Endothelial cell of umbilical vein (primary cell): ENCODE measurements at regions not wholly inside any gene's neighbourhood (a gene's known extent, or its start where the extent isn't known, plus 50 kb on each side); places are given as distances from the start of the nearest gene placed in this dataset.

Source experiments
- BruUV-seq: library from RNA; stranded (reverse); fragments of 400-500 nt; replicated peaks from 2 replicates; lab custom pipeline; 2021; lab: Mats Ljungman, UMichigan
- CTCF ChIA-PET: fragments of 300-600, 350-600 bp; sonication (Branson Sonifier 250); formaldehyde crosslinking; loops from one replicate; lab custom pipeline; 2021; ENCODE audit warnings: antibody characterized with exemption, inconsistent platforms; lab: Charles Lee
- POLR2A ChIA-PET: fragments of 300-600, 350-600 bp; sonication (Branson Sonifier 250); formaldehyde crosslinking; loops from one replicate; lab custom pipeline; 2021; ENCODE audit warnings: antibody characterized with exemption, inconsistent platforms; lab: Charles Lee
- DNase-seq: peaks from one replicate; pipeline ENCODE4 v3.0.0-alpha.2; 2011; ENCODE audit warnings: low read depth, low spot score
- FAIRE-seq: peaks from 2 replicates; lab custom pipeline; 2011; peaks lifted over from hg19 to GRCh38; lab: Jason Lieb, UNC
- H2AFZ ChIP-seq: 2 replicates; pipeline ENCODE4 v1.6.0; 2012; ENCODE audit warnings: low read depth, low read length, control low read depth, inconsistent platforms
- H3K27ac ChIP-seq: 2 replicates; pipeline ENCODE4 v1.5.1; 2011; ENCODE audit warnings: low read depth, mild to moderate bottlenecking, control low read depth, low read length, moderate library complexity; ENCODE audit not compliant: insufficient read depth
- H3K27me3 ChIP-seq, 2 experiments: 2 replicates each; pipeline versions ENCODE4 v1.6.0 to v1.6.1; 2011; ENCODE audit warnings: low read length in 2 of 2, mixed read lengths in 1 of 2; ENCODE audit not compliant: control insufficient read depth in 2 of 2, insufficient read depth in 2 of 2
- H3K36me3 ChIP-seq, 2 experiments: 2 replicates in 1 of 2; 3 replicates in 1 of 2; pipeline ENCODE4 v1.5.1; 2011; ENCODE audit warnings: low read length in 2 of 2, mild to moderate bottlenecking in 1 of 2, moderate library complexity in 1 of 2; ENCODE audit not compliant: control insufficient read depth in 2 of 2, insufficient read depth in 2 of 2; ENCODE audit errors: extremely low read depth in 1 of 2
- H3K4me1 ChIP-seq: 3 replicates; pipeline ENCODE4 v1.5.1; 2011; ENCODE audit warnings: mild to moderate bottlenecking, low read length; ENCODE audit not compliant: control insufficient read depth, insufficient read depth; ENCODE audit errors: extremely low read depth
- H3K4me2 ChIP-seq: 2 replicates; pipeline ENCODE4 v1.6.1; 2011; ENCODE audit warnings: low read length, control low read depth, mixed read lengths; ENCODE audit not compliant: insufficient read depth
- H3K4me3 ChIP-seq, 3 experiments: fragments of 200-600 bp in 1 of 3; sonication (generic), shearing (Covaris generic) in 1 of 3; replicated peaks in 1 of 3; 2 replicates each; pipeline ENCODE4 v1.5.1; 2011 to 2016; ENCODE audit warnings: control low read depth in 3 of 3, low read length in 3 of 3, mild to moderate bottlenecking in 2 of 3, inconsistent platforms in 1 of 3, low read depth in 1 of 3, moderate library complexity in 1 of 3; ENCODE audit not compliant: insufficient read depth in 1 of 3
- H3K79me2 ChIP-seq: 2 replicates; pipeline ENCODE4 v1.6.0; 2012; ENCODE audit warnings: low read length, inconsistent platforms; ENCODE audit not compliant: control insufficient read depth, insufficient read depth
- H3K9ac ChIP-seq: replicated peaks from 2 replicates; pipeline ENCODE3; 2011; ENCODE audit warnings: low read length, control low read depth; ENCODE audit not compliant: insufficient read depth; ENCODE audit errors: extremely low read depth
- H3K9me1 ChIP-seq: replicated peaks from 3 replicates; pipeline ENCODE4 v1.6.0; 2011; ENCODE audit warnings: mild to moderate bottlenecking, low read length; ENCODE audit not compliant: control insufficient read depth, insufficient read depth; ENCODE audit errors: extremely low read depth
- H3K9me3 ChIP-seq: replicated peaks from 2 replicates; pipeline ENCODE4 v1.5.1; 2012; ENCODE audit warnings: low read length, inconsistent platforms; ENCODE audit not compliant: control insufficient read depth, insufficient read depth
- H4K20me1 ChIP-seq: replicated peaks from 2 replicates; pipeline ENCODE3; 2011; ENCODE audit warnings: mild to moderate bottlenecking, low read length; ENCODE audit not compliant: control insufficient read depth, insufficient read depth; ENCODE audit errors: extremely low read depth
- EZH2 ChIP-seq: IDR thresholded peaks from 2 replicates; pipeline ENCODE4 v1.6.1; 2012; ENCODE audit warnings: borderline replicate concordance, low read depth, mild to moderate bottlenecking, moderate library complexity, low read length, inconsistent platforms; ENCODE audit not compliant: severe bottlenecking
- FOS ChIP-seq: IDR thresholded peaks from 2 replicates; pipeline ENCODE4 v1.6.1; 2011; ENCODE audit warnings: mild to moderate bottlenecking, low read length, moderate library complexity, borderline replicate concordance; ENCODE audit not compliant: insufficient read depth
- GATA2 ChIP-seq: IDR thresholded peaks from 2 replicates; pipeline ENCODE4 v1.7.0; 2011; ENCODE audit warnings: low read depth, mild to moderate bottlenecking, moderate library complexity, mixed read lengths, low read length; ENCODE audit not compliant: insufficient read length, insufficient read depth
- JUN ChIP-seq: IDR thresholded peaks from 2 replicates; pipeline ENCODE4 v1.6.1; 2011; ENCODE audit warnings: borderline replicate concordance, low read depth; ENCODE audit not compliant: insufficient read length, insufficient read depth
- MAX ChIP-seq: IDR thresholded peaks from 2 replicates; pipeline ENCODE4 v1.6.1; 2011; ENCODE audit not compliant: insufficient read depth, insufficient read length
- MYC ChIP-seq: IDR thresholded peaks from one replicate; pipeline ENCODE4 v1.6.1; 2011; ENCODE audit warnings: mild to moderate bottlenecking, low read depth, low read length
- POLR2A ChIP-seq: IDR thresholded peaks from 2 replicates; pipeline ENCODE4 v1.6.1; 2012; ENCODE audit warnings: low read depth, mild to moderate bottlenecking, control low read depth, low read length
- POLR2AphosphoS5 ChIP-seq: IDR thresholded peaks from 2 replicates; pipeline ENCODE4 v1.6.1; 2012; ENCODE audit warnings: low read depth, mild to moderate bottlenecking, control low read depth, low read length, moderate library complexity; ENCODE audit not compliant: insufficient read depth
- dilution Hi-C: fragments of 300-500 bp; cut with MboI; formaldehyde crosslinking; loops from one replicate; pipeline ENCODE4 v1.15.0; 2019; ENCODE audit warnings: low sequenced_read_pairs; ENCODE audit not compliant: extremely low pct_ligation_motif_present
- intact Hi-C: fragments of 100-400 bp; cut with micrococcal nuclease; formaldehyde crosslinking; loops from one replicate; pipeline ENCODE4 v1.10.0; 2022
- TF ChIP-seq, protein P1 (sequence below), 2 donors: IDR thresholded peaks; 1 replicate in 1 of 2; 2 replicates in 1 of 2; pipeline ENCODE4 v1.5.1; 2011; ENCODE audit warnings: low read length in 2 of 2, mild to moderate bottlenecking in 2 of 2, moderate library complexity in 2 of 2, control low read depth in 1 of 2, inconsistent platforms in 1 of 2, low read depth in 1 of 2; ENCODE audit not compliant: insufficient read depth in 1 of 2; ENCODE audit errors: extremely low read depth in 1 of 2

GRCh38 chr5:112534067-112534583 lies 115.0 kb upstream of the EPB41L4A start:
- no TSS peak for BruUV-seq
- Histone ChIP-seq H3K27ac (no peak overlapping the region), H2AFZ (no peak overlapping the region), H3K4me2 (no peak overlapping the region), H4K20me1 (no peaks in the 10 kb centered on the region), H3K9me1 (no peaks in the 10 kb centered on the region), H3K4me1 (no peaks in the 10 kb centered on the region), H3K79me2 (no peaks in the 10 kb centered on the region), H3K27me3 (no peaks in the 10 kb centered on the region), H3K9ac (no peak overlapping the region), H3K4me3 (no peak overlapping the region), H3K36me3 (no peaks in the 10 kb centered on the region), H3K9me3 (no peaks in the 10 kb centered on the region)
- ChIA-PET CTCF (interaction anchor here (1.4 to 1.5 kb wide), 3 partner anchors 11 to 359 kb away, joined by 3 to 5 read pairs (median 5); no protein-coding TSS in a partner anchor), POLR2A (no interaction called here)
- intact Hi-C loops = no loop called here
- TF ChIP-seq POLR2A = no peak
- TF ChIP-seq GATA2 = no peak
- TF ChIP-seq FOS = no peak
- no peak for FAIRE-seq
- no peak for DNase-seq
- dilution Hi-C loops = no loop called here

DNA sequence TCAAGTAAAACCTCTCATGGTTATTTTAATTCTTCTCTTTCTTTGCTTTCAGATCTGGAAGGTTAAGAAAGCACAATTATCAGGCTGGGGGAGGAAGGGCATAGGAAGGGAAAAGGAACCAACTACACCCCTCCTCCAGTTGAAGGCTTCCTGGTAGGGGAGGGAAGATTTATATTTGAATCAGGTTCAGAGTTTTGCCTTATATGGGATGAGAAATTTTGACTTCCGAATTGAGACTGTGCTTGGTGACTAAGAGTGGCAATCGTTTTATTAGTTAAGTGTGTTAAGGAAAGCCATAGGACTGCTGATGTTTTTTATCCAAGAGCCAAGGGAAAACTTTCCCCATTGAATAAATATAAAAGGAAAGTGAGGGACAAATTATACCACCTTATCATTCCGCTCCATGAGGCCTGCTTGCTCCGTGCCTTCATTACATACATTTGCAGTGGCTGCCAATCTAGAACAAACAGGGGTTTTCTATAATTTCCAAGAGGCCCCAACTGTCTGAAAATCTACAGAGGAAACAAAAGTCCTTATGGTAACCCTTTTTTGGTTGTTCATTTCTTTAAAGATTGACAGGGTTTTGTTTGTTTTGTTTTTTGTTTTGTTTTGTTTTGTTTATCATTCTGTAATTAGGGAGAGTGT lies 115.7 kb upstream of the EPB41L4A start:
- Histone ChIP-seq H3K9ac (no peak overlapping the region), H3K4me2 (no peak overlapping the region), H3K27me3 (no peaks in the 10 kb centered on the region), H2AFZ (no peak overlapping the region), H3K79me2 (no peaks in the 10 kb centered on the region), H3K9me3 (no peaks in the 10 kb centered on the region), H3K27ac (no peak overlapping the region), H3K9me1 (no peaks in the 10 kb centered on the region), H4K20me1 (no peaks in the 10 kb centered on the region), H3K36me3 (no peaks in the 10 kb centered on the region), H3K4me1 (no peaks in the 10 kb centered on the region), H3K4me3 (no peak overlapping the region)
- TF ChIP-seq GATA2 (no peak), JUN (no peak), FOS (no peak), EZH2 (no peak), MYC (no peak), POLR2A (no peak), POLR2AphosphoS5 (no peak), MAX (no peak)
- TF ChIP-seq, protein P1, sequence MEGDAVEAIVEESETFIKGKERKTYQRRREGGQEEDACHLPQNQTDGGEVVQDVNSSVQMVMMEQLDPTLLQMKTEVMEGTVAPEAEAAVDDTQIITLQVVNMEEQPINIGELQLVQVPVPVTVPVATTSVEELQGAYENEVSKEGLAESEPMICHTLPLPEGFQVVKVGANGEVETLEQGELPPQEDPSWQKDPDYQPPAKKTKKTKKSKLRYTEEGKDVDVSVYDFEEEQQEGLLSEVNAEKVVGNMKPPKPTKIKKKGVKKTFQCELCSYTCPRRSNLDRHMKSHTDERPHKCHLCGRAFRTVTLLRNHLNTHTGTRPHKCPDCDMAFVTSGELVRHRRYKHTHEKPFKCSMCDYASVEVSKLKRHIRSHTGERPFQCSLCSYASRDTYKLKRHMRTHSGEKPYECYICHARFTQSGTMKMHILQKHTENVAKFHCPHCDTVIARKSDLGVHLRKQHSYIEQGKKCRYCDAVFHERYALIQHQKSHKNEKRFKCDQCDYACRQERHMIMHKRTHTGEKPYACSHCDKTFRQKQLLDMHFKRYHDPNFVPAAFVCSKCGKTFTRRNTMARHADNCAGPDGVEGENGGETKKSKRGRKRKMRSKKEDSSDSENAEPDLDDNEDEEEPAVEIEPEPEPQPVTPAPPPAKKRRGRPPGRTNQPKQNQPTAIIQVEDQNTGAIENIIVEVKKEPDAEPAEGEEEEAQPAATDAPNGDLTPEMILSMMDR (IDR thresholded peaks at IDR 0.05; ENCODE audit: extremely low read depth in 1 of 2, insufficient read depth in 1 of 2, low read depth in 1 of 2, low read length in 2 of 2) = no peak
- CTCF ChIA-PET = no interaction called here
- peak; percentile 16 for DNase-seq
- intact Hi-C loops = no loop called here
- POLR2A ChIA-PET = no interaction called here
- FAIRE-seq = no peak
- dilution Hi-C loops = no loop called here
- no TSS peak for BruUV-seq
